AG10803 (cell line): ENCODE measurements at regions not wholly inside any gene's neighbourhood (a gene's known extent, or its start where the extent isn't known, plus 50 kb on each side); places are given as distances from the start of the nearest gene placed in this dataset.

ENCODE experiments used
- DNase-seq: peaks from one replicate; pipeline ENCODE4 v3.0.0; 2010; ENCODE audit warnings: low read depth
- H3K4me3 ChIP-seq: 2 replicates; pipeline ENCODE4 v1.5.1; 2011; ENCODE audit warnings: mild to moderate bottlenecking, low read length, control low read depth
- CTCF ChIP-seq: conservative IDR thresholded peaks from 2 replicates; pipeline ENCODE4 v1.5.1; 2011; ENCODE audit warnings: mild to moderate bottlenecking, low read length, control low read depth, inconsistent platforms

- no peak for DNase-seq
- TF ChIP-seq CTCF = no peak
- H3K4me3 ChIP-seq = no peak overlapping the region
Measured at GRCh38 chr6:147772724-147773123, 264.2 kb downstream of the SAMD5 start.

- no peak for TF ChIP-seq CTCF
- no peak for DNase-seq
- H3K4me3 ChIP-seq = no peak overlapping the region
Measured at GRCh38 chr6:147774856-147775255, 266.4 kb downstream of the SAMD5 start.

GRCh38 chr6:147776631-147777213, 268.2 kb downstream of the SAMD5 start:
- H3K4me3 ChIP-seq = no peak overlapping the region
- no peak for DNase-seq
- no peak for TF ChIP-seq CTCF

GRCh38 chr6:147779624-147780023, 271.1 kb downstream of the SAMD5 start:
- H3K4me3 ChIP-seq = no peak overlapping the region
- TF ChIP-seq CTCF = no peak
- DNase-seq = no peak

GRCh38 chr6:147782302-147782701, 273.8 kb downstream of the SAMD5 start:
- no peak for DNase-seq
- no peak for TF ChIP-seq CTCF
- H3K4me3 ChIP-seq = no peak overlapping the region

- DNase-seq = no peak
- no peak overlapping the region for H3K4me3 ChIP-seq
- TF ChIP-seq CTCF = no peak
Measured at GRCh38 chr6:147784371-147784770, 275.9 kb downstream of the SAMD5 start.

GRCh38 chr6:147787417-147787816, 278.9 kb downstream of the SAMD5 start:
- no peak for TF ChIP-seq CTCF
- no peak for DNase-seq
- H3K4me3 ChIP-seq = no peak overlapping the region
